GM12874 (cell line): ENCODE measurements at regions not wholly inside any gene's neighbourhood (a gene's known extent, or its start where the extent isn't known, plus 50 kb on each side); places are given as distances from the start of the nearest gene placed in this dataset.

Experiments used
- TF ChIP-seq, protein P1 (sequence below): IDR thresholded peaks from 2 replicates; pipeline ENCODE4 v1.5.1; 2011; ENCODE audit warnings: low read depth, mild to moderate bottlenecking, control low read depth, low read length, moderate library complexity; ENCODE audit not compliant: insufficient read depth

DNA sequence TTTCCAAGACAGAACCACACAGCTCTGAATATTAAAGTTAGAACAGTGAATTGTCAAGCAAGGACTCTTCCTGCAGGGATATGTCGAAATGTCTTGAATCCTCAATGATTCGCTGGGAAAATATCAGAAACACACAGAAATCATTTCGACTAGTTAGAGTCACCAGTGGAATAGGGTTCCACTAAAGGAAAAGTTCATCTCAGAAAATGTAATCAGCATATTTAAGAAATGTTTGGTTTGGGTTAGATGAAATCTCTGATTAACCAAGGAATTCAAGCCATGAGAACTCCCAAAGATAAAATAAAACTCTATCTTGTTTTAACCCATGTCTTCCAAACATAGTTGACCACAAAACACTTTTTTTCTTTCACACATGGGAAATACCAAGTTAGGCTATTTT is 621.0 kb upstream of the NRSN1 start:
- TF ChIP-seq, protein P1, sequence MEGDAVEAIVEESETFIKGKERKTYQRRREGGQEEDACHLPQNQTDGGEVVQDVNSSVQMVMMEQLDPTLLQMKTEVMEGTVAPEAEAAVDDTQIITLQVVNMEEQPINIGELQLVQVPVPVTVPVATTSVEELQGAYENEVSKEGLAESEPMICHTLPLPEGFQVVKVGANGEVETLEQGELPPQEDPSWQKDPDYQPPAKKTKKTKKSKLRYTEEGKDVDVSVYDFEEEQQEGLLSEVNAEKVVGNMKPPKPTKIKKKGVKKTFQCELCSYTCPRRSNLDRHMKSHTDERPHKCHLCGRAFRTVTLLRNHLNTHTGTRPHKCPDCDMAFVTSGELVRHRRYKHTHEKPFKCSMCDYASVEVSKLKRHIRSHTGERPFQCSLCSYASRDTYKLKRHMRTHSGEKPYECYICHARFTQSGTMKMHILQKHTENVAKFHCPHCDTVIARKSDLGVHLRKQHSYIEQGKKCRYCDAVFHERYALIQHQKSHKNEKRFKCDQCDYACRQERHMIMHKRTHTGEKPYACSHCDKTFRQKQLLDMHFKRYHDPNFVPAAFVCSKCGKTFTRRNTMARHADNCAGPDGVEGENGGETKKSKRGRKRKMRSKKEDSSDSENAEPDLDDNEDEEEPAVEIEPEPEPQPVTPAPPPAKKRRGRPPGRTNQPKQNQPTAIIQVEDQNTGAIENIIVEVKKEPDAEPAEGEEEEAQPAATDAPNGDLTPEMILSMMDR: no peak

- TF ChIP-seq, protein P1: no peak
Observed at GRCh38 chr6:23510778-23511510, 615.1 kb upstream of the NRSN1 start.

- TF ChIP-seq, protein P1: no peak
Observed at GRCh38 chr6:23511817-23512216, 614.2 kb upstream of the NRSN1 start.

- TF ChIP-seq, protein P1: no peak
Observed at GRCh38 chr6:23518294-23518693, 607.7 kb upstream of the NRSN1 start.

GRCh38 chr6:23522792-23523547 is 603.0 kb upstream of the NRSN1 start:
- TF ChIP-seq, protein P1: no peak

DNA sequence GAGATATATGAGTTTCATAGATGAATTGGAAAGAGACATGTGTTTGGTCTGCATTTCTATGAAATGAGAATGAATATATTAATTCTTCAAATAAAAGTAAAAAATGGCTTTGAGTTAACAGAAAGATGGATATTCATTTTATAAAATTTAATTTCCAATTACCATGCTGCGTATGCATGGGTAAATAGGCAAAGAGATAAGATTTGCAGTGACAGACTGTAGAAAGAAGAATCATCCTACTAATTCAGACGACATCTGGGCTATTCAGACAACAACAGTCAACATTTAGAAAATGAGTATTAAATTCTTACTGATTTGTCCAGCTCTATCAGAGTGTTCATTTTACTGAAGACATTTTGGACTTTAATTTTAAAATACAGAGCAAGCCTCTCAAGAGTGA is 602.2 kb upstream of the NRSN1 start:
- TF ChIP-seq, protein P1: no peak

GRCh38 chr6:23524548-23524947 is 601.5 kb upstream of the NRSN1 start:
- TF ChIP-seq, protein P1: no peak
